ENCODE measurements at regions not wholly inside any gene's neighbourhood (a gene's known extent, or its start where the extent isn't known, plus 50 kb on each side); places are given as distances from the start of the nearest gene placed in this dataset.

DNA sequence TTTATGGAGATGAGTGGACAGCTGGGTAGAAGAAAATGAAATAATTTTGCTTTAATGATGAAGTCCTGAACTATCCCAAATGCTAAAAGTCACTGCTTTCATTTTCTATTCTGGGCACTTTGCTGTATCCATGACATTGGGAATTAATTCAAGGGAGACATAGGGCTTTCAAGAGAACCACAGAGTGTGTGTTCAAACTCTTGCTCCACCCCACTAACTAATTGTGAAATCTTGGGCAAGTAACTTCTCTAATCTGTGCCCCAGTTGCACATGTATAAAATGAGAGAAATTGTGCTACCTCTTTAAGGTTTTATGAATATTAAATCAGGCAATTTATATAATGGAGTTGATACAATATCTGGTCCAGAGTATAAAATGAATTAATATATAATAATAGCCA is 1422.0 kb downstream of the ADGRL3 start:
- TF ChIP-seq POLR2A (IDR thresholded peaks at IDR 0.05; ENCODE audit: low read depth, low read length) (no peak), TAF1 (IDR thresholded peaks at IDR 0.05; ENCODE audit: borderline replicate concordance, low read depth, low read length) (no peak), POLR2AphosphoS5 (IDR thresholded peaks at IDR 0.05; ENCODE audit: low read depth, low read length) (no peak)
